ENCODE measurements at regions not wholly inside any gene's neighbourhood (a gene's known extent, or its start where the extent isn't known, plus 50 kb on each side); places are given as distances from the start of the nearest gene placed in this dataset.

DNA sequence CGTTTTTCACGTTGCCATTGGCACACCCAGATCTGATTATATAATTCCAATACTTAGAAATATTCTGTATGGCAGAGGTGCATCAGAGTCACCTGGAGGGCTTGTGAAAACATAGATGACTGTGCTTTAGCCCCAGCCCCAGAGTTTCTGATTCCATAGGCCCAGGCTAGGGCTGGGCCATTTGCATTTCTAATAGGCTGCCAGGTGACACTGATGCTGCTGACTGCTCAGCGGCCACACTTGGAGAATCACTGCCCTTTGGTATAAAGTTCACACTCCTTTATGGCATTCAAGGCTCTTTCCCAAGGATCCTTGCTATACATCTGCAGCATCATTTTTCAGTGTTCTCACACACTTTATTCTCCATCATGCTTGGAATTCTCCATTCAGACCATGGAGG is 137.1 kb downstream of the AKAP11 start:
- Histone ChIP-seq H3K9ac (ENCODE audit: control insufficient read depth, insufficient read depth, low read length) (no peak overlapping the region), H3K4me3 (no peak overlapping the region), H3K36me3 (ENCODE audit: control insufficient read depth in 2 of 2, insufficient read depth in 2 of 2, low read length in 1 of 2) (no peaks in the 10 kb centered on the region), H3K4me2 (ENCODE audit: control insufficient read depth, insufficient read depth) (no peak overlapping the region), H3K9me3 (replicated peaks; ENCODE audit: control insufficient read depth, insufficient read depth, low read length) (peaks cover 2% of the 10 kb centered on the region), H3K27me3 (replicated peaks in 1 of 2; ENCODE audit: control insufficient read depth in 2 of 2, insufficient read depth in 2 of 2, low read length in 1 of 2) (no peaks in the 10 kb centered on the region), H4K20me1 (ENCODE audit: control insufficient read depth, insufficient read depth) (no peaks in the 10 kb centered on the region), H2AFZ (ENCODE audit: control insufficient read depth, low read depth, low read length) (no peak overlapping the region), H3K79me2 (ENCODE audit: control insufficient read depth, insufficient read depth, low read length) (peaks cover 2% of the 10 kb centered on the region), H3K4me1 (ENCODE audit: control insufficient read depth, insufficient read depth, low read length) (peaks cover 64% of the 10 kb centered on the region), H3K27ac (ENCODE audit: control insufficient read depth, insufficient read depth) (no peak overlapping the region)
- BruUV-seq (replicated peaks), result no TSS peak
- in situ Hi-C loops (cut with MboI) (no loop called here), intact Hi-C loops (cut with micrococcal nuclease; ENCODE audit: unreplicated experiment) (loop anchor here (5.0 kb wide), 2 partner anchors 68 to 137 kb away; partner anchors contain the start of gene AKAP11)
- CTCF ChIA-PET, result interaction anchor here (0.9 to 3.4 kb wide), 2 partner anchors 20 to 69 kb away, joined by 3 to 15 read pairs; no protein-coding TSS in a partner anchor
- POLR2A ChIA-PET, result no interaction called here
- ATAC-seq (no peak), DNase-seq (ENCODE audit: low read depth, low spot score) (no peak), FAIRE-seq (no peak)
- RAD21 ChIA-PET (ENCODE audit: unreplicated experiment), result interaction anchor here (1.4 to 7.5 kb wide), 3 partner anchors 9 to 132 kb away, joined by 3 to 76 read pairs (median 3); no protein-coding TSS in a partner anchor
- WGBS (ENCODE audit: insufficient coverage, insufficient replicate concordance, low lambda C conversion rate, missing lambda C conversion rate), result 93% methylated on average over 3 of the region's 3 CpGs
- TF ChIP-seq, protein P1, sequence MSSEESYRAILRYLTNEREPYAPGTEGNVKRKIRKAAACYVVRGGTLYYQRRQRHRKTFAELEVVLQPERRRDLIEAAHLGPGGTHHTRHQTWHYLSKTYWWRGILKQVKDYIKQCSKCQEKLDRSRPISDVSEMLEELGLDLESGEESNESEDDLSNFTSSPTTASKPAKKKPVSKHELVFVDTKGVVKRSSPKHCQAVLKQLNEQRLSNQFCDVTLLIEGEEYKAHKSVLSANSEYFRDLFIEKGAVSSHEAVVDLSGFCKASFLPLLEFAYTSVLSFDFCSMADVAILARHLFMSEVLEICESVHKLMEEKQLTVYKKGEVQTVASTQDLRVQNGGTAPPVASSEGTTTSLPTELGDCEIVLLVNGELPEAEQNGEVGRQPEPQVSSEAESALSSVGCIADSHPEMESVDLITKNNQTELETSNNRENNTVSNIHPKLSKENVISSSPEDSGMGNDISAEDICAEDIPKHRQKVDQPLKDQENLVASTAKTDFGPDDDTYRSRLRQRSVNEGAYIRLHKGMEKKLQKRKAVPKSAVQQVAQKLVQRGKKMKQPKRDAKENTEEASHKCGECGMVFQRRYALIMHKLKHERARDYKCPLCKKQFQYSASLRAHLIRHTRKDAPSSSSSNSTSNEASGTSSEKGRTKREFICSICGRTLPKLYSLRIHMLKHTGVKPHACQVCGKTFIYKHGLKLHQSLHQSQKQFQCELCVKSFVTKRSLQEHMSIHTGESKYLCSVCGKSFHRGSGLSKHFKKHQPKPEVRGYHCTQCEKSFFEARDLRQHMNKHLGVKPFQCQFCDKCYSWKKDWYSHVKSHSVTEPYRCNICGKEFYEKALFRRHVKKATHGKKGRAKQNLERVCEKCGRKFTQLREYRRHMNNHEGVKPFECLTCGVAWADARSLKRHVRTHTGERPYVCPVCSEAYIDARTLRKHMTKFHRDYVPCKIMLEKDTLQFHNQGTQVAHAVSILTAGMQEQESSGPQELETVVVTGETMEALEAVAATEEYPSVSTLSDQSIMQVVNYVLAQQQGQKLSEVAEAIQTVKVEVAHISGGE (CRISPR knock-in tag; IDR thresholded peaks at IDR 0.05), result no peak
- no peak for TF ChIP-seq ZNF217 (IDR thresholded peaks at IDR 0.05)
- TF ChIP-seq MEF2A (IDR thresholded peaks at IDR 0.05; ENCODE audit: insufficient read depth, low read depth, low read length), result no peak
- TF ChIP-seq CREM (IDR thresholded peaks at IDR 0.05; ENCODE audit: low read depth), result no peak
- no peak for TF ChIP-seq PAX5 (IDR thresholded peaks at IDR 0.05; ENCODE audit: borderline replicate concordance, low read depth, low read length)
- SMC1A ChIA-PET (ENCODE audit: uncharacterized antibody, unreplicated experiment), result interaction anchor here (1.7 to 11.0 kb wide), 2 partner anchors 31 to 70 kb away, joined by 5 to 210 read pairs; no protein-coding TSS in a partner anchor
